ENCODE measurements at regions not wholly inside any gene's neighbourhood (a gene's known extent, or its start where the extent isn't known, plus 50 kb on each side); places are given as distances from the start of the nearest gene placed in this dataset.

DNA sequence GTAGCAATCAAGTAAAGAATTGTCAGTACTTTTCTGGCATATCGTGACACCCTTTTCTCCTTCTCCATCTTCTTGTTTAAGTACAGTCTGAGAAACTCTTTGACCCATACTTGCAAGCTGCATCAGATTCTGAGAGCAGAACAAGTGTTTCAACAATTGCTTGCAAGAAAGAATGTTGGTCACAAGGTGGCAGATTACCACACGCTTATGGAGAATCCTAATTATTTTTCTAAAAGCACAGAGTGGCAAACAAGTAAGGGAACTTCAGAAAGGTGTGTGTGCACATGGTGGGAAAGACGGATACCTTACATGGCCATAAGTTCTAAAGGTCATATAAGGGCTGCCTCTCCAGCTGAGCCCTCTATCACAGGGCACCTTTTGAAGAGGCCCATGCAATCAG, 136.4 kb upstream of the FGF13 start:
- no peak overlapping the region for H3K4ac ChIP-seq (replicated peaks; ENCODE audit: insufficient read length, low read depth, low read length)
- H3K79me1 ChIP-seq (ENCODE audit: low read depth, low read length), result no peaks in the 10 kb centered on the region
- H2AK5ac ChIP-seq (ENCODE audit: low read depth, low read length), result no peak overlapping the region
- H3K56ac ChIP-seq (replicated peaks; ENCODE audit: insufficient read length, low read depth, low read length), result no peak overlapping the region
- no peak overlapping the region for H3K23ac ChIP-seq (ENCODE audit: insufficient read length)
- no peak overlapping the region for H3K9ac ChIP-seq (replicated peaks in 1 of 4; ENCODE audit: extremely low read depth in 1 of 4, low read depth in 3 of 4, low read length in 3 of 4)
- ChIA-PET CTCF (ENCODE audit: partially characterized antibody) (interaction anchor here (0.6 to 1.6 kb wide), 3 partner anchors 12 to 719 kb away, joined by 3 to 5 read pairs (median 3); no protein-coding TSS in a partner anchor), POLR2A (ENCODE audit: partially characterized antibody) (no interaction called here)
- no peak overlapping the region for H4K8ac ChIP-seq (ENCODE audit: extremely low read depth, insufficient read depth, low read length)
- no peak overlapping the region for H2BK15ac ChIP-seq (ENCODE audit: low read length)
- H2BK5ac ChIP-seq (ENCODE audit: low read depth, low read length), result no peak overlapping the region
- H3K9me3 ChIP-seq (ENCODE audit: insufficient read depth in 2 of 2, low read depth in 1 of 2, low read length in 1 of 2), result no peaks in the 10 kb centered on the region
- no peak overlapping the region for H2AFZ ChIP-seq (ENCODE audit: low read length)
- no peak overlapping the region for H3K4me2 ChIP-seq (ENCODE audit: insufficient read depth in 1 of 2, low read depth in 2 of 2, low read length in 2 of 2)
- H3K4me1 ChIP-seq (replicated peaks in 1 of 4; ENCODE audit: control insufficient read depth in 3 of 4, insufficient read depth in 4 of 4, low read length in 3 of 4), result no peaks in the 10 kb centered on the region
- no peaks in the 10 kb centered on the region for H3K36me3 ChIP-seq (ENCODE audit: control insufficient read depth in 2 of 4, insufficient read depth in 4 of 4, low read length in 3 of 4)
- TF ChIP-seq RAD21 (IDR thresholded peaks at IDR 0.05 in 1 of 2, conservative IDR thresholded peaks at IDR 0.05 in 1 of 2; ENCODE audit: low read depth in 2 of 2, low read length in 2 of 2), result peak; percentile 36 to 38
- no peak for TF ChIP-seq SUZ12 (IDR thresholded peaks at IDR 0.05; ENCODE audit: low read length)
- no peak overlapping the region for H3K14ac ChIP-seq (ENCODE audit: insufficient read length)
- no peak overlapping the region for H3K18ac ChIP-seq (ENCODE audit: extremely low read depth, low read length)
- H3K4me3 ChIP-seq (ENCODE audit: extremely low read depth in 1 of 4, insufficient read depth in 2 of 4, low read depth in 3 of 4, low read length in 4 of 4), result no peak overlapping the region
- H4K91ac ChIP-seq (replicated peaks; ENCODE audit: insufficient read length, low read length), result no peak overlapping the region
- no peaks in the 10 kb centered on the region for H3K23me2 ChIP-seq (ENCODE audit: low read depth, low read length)
- 81% methylated on average over 3 of the region's 3 CpGs; no CpG with 5 or more reads in 1 of the 2 experiments for WGBS, 2 experiments (ENCODE audit: extremely low coverage in 1 of 2, insufficient coverage in 1 of 2, insufficient read length in 1 of 2, insufficient replicate concordance in 2 of 2, low coverage in 1 of 2, low lambda C conversion rate in 2 of 2, missing lambda C conversion rate in 1 of 2)
- no peak overlapping the region for H4K5ac ChIP-seq (ENCODE audit: insufficient read length, low read depth, low read length)
- H2BK20ac ChIP-seq (ENCODE audit: low read length), result no peak overlapping the region
- H3K27me3 ChIP-seq (replicated peaks in 1 of 4; ENCODE audit: control insufficient read depth in 3 of 4, extremely low read depth in 1 of 4, insufficient read depth in 3 of 4, low read length in 3 of 4), result no peaks in the 10 kb centered on the region
- no peaks in the 10 kb centered on the region for H3K79me2 ChIP-seq (ENCODE audit: control insufficient read depth in 1 of 2, insufficient read depth in 2 of 2, low read length in 2 of 2)
- H2BK120ac ChIP-seq (replicated peaks; ENCODE audit: low read depth, low read length), result no peak overlapping the region
- DNase-seq (ENCODE audit: low read depth in 1 of 2, low spot score in 2 of 2) (no peak), FAIRE-seq (peak; percentile 90)
- H4K20me1 ChIP-seq (replicated peaks in 1 of 2; ENCODE audit: control insufficient read depth in 1 of 2, insufficient read depth in 2 of 2, low read length in 2 of 2), result no peaks in the 10 kb centered on the region
- no peak overlapping the region for H2BK12ac ChIP-seq (ENCODE audit: low read depth, low read length)
- H3K27ac ChIP-seq (ENCODE audit: low read depth, low read length), result no peak overlapping the region
